GM19397 (cell line): ENCODE measurements at regions not wholly inside any gene's neighbourhood (a gene's known extent, or its start where the extent isn't known, plus 50 kb on each side); places are given as distances from the start of the nearest gene placed in this dataset.

Experiments used
- ATAC-seq: cut with Tn5 transposase; IDR thresholded peaks from one replicate; pipeline ENCODE4 v1.9.1; 2021; ENCODE audit warnings: mild to moderate bottlenecking, moderate library complexity; ENCODE audit not compliant: unreplicated experiment

GRCh38 chr6:157769776-157770426, 53.1 kb upstream of the SNX9 start:
- no peak for ATAC-seq

GRCh38 chr6:157770946-157771345, 52.1 kb upstream of the SNX9 start:
- ATAC-seq = no peak

- no peak for ATAC-seq
Observed at GRCh38 chr6:157772820-157773219, 50.2 kb upstream of the SNX9 start.
